Mesenchymal stem cell (in vitro differentiated cells and primary cell): ENCODE measurements at regions not wholly inside any gene's neighbourhood (a gene's known extent, or its start where the extent isn't known, plus 50 kb on each side); places are given as distances from the start of the nearest gene placed in this dataset.
A peak's percentile ranks its signal among the peaks of the same experiment; 100 is the strongest.

Experiments used
- DNase-seq: peaks from one replicate; pipeline ENCODE4 v3.0.0-alpha.2; 2013
- H2AFZ ChIP-seq: one replicate; pipeline ENCODE4 v1.6.1; 2013; ENCODE audit warnings: low read depth, mild to moderate bottlenecking, control low read depth, inconsistent platforms, low read length, moderate library complexity
- H2AK5ac ChIP-seq: 2 replicates; pipeline ENCODE4 v1.6.1; 2013; ENCODE audit warnings: low read length, moderate library complexity, mild to moderate bottlenecking, inconsistent platforms; ENCODE audit not compliant: severe bottlenecking
- H2BK120ac ChIP-seq: one replicate; pipeline ENCODE4 v1.6.1; 2013; ENCODE audit warnings: low read depth, mild to moderate bottlenecking, inconsistent platforms, low read length, moderate library complexity
- H2BK12ac ChIP-seq, 2 experiments: one replicate each; pipeline ENCODE4 v1.6.1; 2013; ENCODE audit warnings: inconsistent platforms in 2 of 2, low read length in 2 of 2, mild to moderate bottlenecking in 2 of 2, moderate library complexity in 2 of 2, control low read depth in 1 of 2
- H2BK15ac ChIP-seq: one replicate; pipeline ENCODE4 v1.6.1; 2013; ENCODE audit warnings: mild to moderate bottlenecking, low read depth, inconsistent platforms; ENCODE audit not compliant: poor library complexity, severe bottlenecking
- H2BK5ac ChIP-seq: 2 replicates; pipeline ENCODE4 v1.6.1; 2013; ENCODE audit warnings: low read depth, mild to moderate bottlenecking, low read length, control low read depth, inconsistent platforms; ENCODE audit not compliant: poor library complexity, severe bottlenecking
- H3K14ac ChIP-seq, 2 experiments: one replicate each; pipeline ENCODE4 v1.6.1; 2013; ENCODE audit warnings: inconsistent platforms in 2 of 2, low read length in 2 of 2, control low read depth in 1 of 2, mild to moderate bottlenecking in 1 of 2, moderate library complexity in 1 of 2
- H3K18ac ChIP-seq, 2 experiments: one replicate each; pipeline ENCODE4 v1.6.1; 2013; ENCODE audit warnings: inconsistent platforms in 2 of 2, low read length in 2 of 2, control low read depth in 1 of 2, low read depth in 1 of 2, mild to moderate bottlenecking in 1 of 2
- H3K23ac ChIP-seq, 2 experiments: one replicate each; pipeline ENCODE4 v1.6.1; 2013; ENCODE audit warnings: inconsistent platforms in 2 of 2, low read length in 2 of 2, mild to moderate bottlenecking in 2 of 2, moderate library complexity in 2 of 2, control low read depth in 1 of 2
- H3K27ac ChIP-seq: 2 replicates; pipeline ENCODE4 v1.5.1; 2013; ENCODE audit warnings: mild to moderate bottlenecking, moderate library complexity, low read length, control low read depth, inconsistent platforms; ENCODE audit not compliant: poor library complexity, severe bottlenecking
- H3K27me3 ChIP-seq, 2 experiments: 2 replicates each; pipeline versions ENCODE4 v1.6.1 to v1.7.0; 2013; ENCODE audit warnings: low read length in 2 of 2, mild to moderate bottlenecking in 2 of 2, moderate library complexity in 2 of 2, control low read depth in 1 of 2, inconsistent platforms in 1 of 2; ENCODE audit not compliant: control insufficient read depth in 1 of 2, insufficient read depth in 1 of 2
- H3K36me3 ChIP-seq, 2 experiments: 2 replicates each; pipeline versions ENCODE4 v1.6.1 to v1.7.0; 2013; ENCODE audit warnings: low read length in 2 of 2, control low read depth in 1 of 2, inconsistent platforms in 1 of 2, low read depth in 1 of 2, mild to moderate bottlenecking in 1 of 2; ENCODE audit not compliant: insufficient read depth in 2 of 2, control insufficient read depth in 1 of 2
- H3K4ac ChIP-seq, 2 experiments: one replicate each; pipeline ENCODE4 v1.6.1; 2013; ENCODE audit warnings: inconsistent platforms in 2 of 2, low read length in 2 of 2, mild to moderate bottlenecking in 2 of 2, moderate library complexity in 2 of 2, control low read depth in 1 of 2, low read depth in 1 of 2
- H3K4me1 ChIP-seq: 2 replicates; pipeline ENCODE4 v1.6.1; 2013; ENCODE audit warnings: low read depth, low read length, control low read depth; ENCODE audit not compliant: control insufficient read depth, insufficient read depth
- H3K4me2 ChIP-seq: 2 replicates; pipeline ENCODE4 v1.6.1; 2013; ENCODE audit warnings: low read length, mild to moderate bottlenecking, inconsistent platforms; ENCODE audit not compliant: poor library complexity, severe bottlenecking
- H3K4me3 ChIP-seq, 2 experiments: 2 replicates each; pipeline versions ENCODE4 v1.5.1 to v1.7.0; 2013; ENCODE audit warnings: low read length in 2 of 2, mild to moderate bottlenecking in 2 of 2, control low read depth in 1 of 2, low read depth in 1 of 2; ENCODE audit not compliant: insufficient read depth in 1 of 2
- H3K79me1 ChIP-seq: replicated peaks from 2 replicates; pipeline ENCODE4 v1.6.1; 2013; ENCODE audit warnings: mild to moderate bottlenecking, control low read depth, low read length, inconsistent platforms; ENCODE audit not compliant: poor library complexity, severe bottlenecking
- H3K9ac ChIP-seq: 2 replicates; pipeline ENCODE4 v1.7.0; 2013; ENCODE audit warnings: mild to moderate bottlenecking, low read length, moderate library complexity
- H3K9me3 ChIP-seq: 2 replicates; pipeline ENCODE4 v1.7.0; 2013; ENCODE audit warnings: mild to moderate bottlenecking, low read length; ENCODE audit not compliant: control insufficient read depth
- H4K8ac ChIP-seq: one replicate; pipeline ENCODE4 v1.6.1; 2013; ENCODE audit warnings: inconsistent platforms, mild to moderate bottlenecking, low read length, moderate library complexity
- H4K91ac ChIP-seq: one replicate; pipeline ENCODE4 v1.6.1; 2013; ENCODE audit warnings: mild to moderate bottlenecking, low read length, inconsistent platforms
- whole genome bisulfite sequencing: methylation state at CpG from one replicate; pipeline ENCODE4 v1.1.7; 2013; ENCODE audit warnings: mixed read lengths; 5-methylcytosine and 5-hydroxymethylcytosine counted together

GRCh38 chr7:155373359-155374273 is 75.9 kb downstream of the INSIG1 start:
- Histone ChIP-seq H2BK120ac (no peak overlapping the region), H3K14ac (no peak overlapping the region), H3K4me1 (peaks cover 39% of the 10 kb centered on the region), H2BK5ac (no peak overlapping the region), H3K9me3 (peaks cover 5% of the 10 kb centered on the region), H4K8ac (no peak overlapping the region), H3K36me3 (no peaks in the 10 kb centered on the region), H3K4ac (no peak overlapping the region), H3K79me1 (no peaks in the 10 kb centered on the region), H3K18ac (no peak overlapping the region), H2BK15ac (no peak overlapping the region), H2AK5ac (no peak overlapping the region), H4K91ac (no peak overlapping the region), H3K4me2 (peak overlapping the region; percentile 44), H2AFZ (no peak overlapping the region), H3K9ac (no peak overlapping the region), H3K27ac (no peak overlapping the region), H3K4me3 (peak overlapping the region in 1 of 2 experiments; percentile 69), H3K23ac (no peak overlapping the region), H3K27me3 (peaks cover 98 to 99% of the 10 kb centered on the region in 2 experiments), H2BK12ac (no peak overlapping the region)
- 2% methylated on average over 62 of the region's 62 CpGs for WGBS
- peak; percentile 16 for DNase-seq

GRCh38 chr7:155374276-155375252 is 76.9 kb downstream of the INSIG1 start:
- Histone ChIP-seq H2BK120ac (no peak overlapping the region), H3K4ac (no peak overlapping the region), H4K91ac (no peak overlapping the region), H3K4me2 (peak overlapping the region; percentile 44), H3K36me3 (no peaks in the 10 kb centered on the region), H3K79me1 (no peaks in the 10 kb centered on the region), H2AFZ (peak overlapping the region; percentile 19), H3K9ac (no peak overlapping the region), H3K14ac (no peak overlapping the region), H2BK15ac (peak overlapping the region; percentile 3), H3K27me3 (peaks cover 98 to 100% of the 10 kb centered on the region in 2 experiments), H3K9me3 (peaks cover 5% of the 10 kb centered on the region), H2BK5ac (no peak overlapping the region), H2BK12ac (no peak overlapping the region), H3K23ac (no peak overlapping the region), H3K4me1 (peaks cover 39% of the 10 kb centered on the region), H3K4me3 (no peak overlapping the region), H3K18ac (no peak overlapping the region), H2AK5ac (no peak overlapping the region), H3K27ac (no peak overlapping the region), H4K8ac (no peak overlapping the region)
- 2% methylated on average over 94 of the region's 110 CpGs for WGBS
- no peak for DNase-seq

- WGBS: 4% methylated on average over 10 of the region's 16 CpGs
- no peak overlapping the region for H2BK12ac ChIP-seq
- no peak overlapping the region for H3K23ac ChIP-seq
- H2AFZ ChIP-seq: no peak overlapping the region
- no peak overlapping the region for H3K4me2 ChIP-seq
- no peak overlapping the region for H3K14ac ChIP-seq
- H4K8ac ChIP-seq: no peak overlapping the region
- no peak overlapping the region for H3K4ac ChIP-seq
- peaks cover 98 to 100% of the 10 kb centered on the region in 2 experiments for H3K27me3 ChIP-seq
- H3K36me3 ChIP-seq: no peaks in the 10 kb centered on the region
- H2BK120ac ChIP-seq: no peak overlapping the region
- H3K9me3 ChIP-seq: peaks cover 5% of the 10 kb centered on the region
- no peak overlapping the region for H2BK5ac ChIP-seq
- no peak overlapping the region for H3K4me3 ChIP-seq
- peaks cover 41% of the 10 kb centered on the region for H3K4me1 ChIP-seq
- DNase-seq: no peak
- H3K9ac ChIP-seq: no peak overlapping the region
- no peak overlapping the region for H4K91ac ChIP-seq
- no peaks in the 10 kb centered on the region for H3K79me1 ChIP-seq
- no peak overlapping the region for H3K27ac ChIP-seq
- no peak overlapping the region for H3K18ac ChIP-seq
- H2AK5ac ChIP-seq: no peak overlapping the region
- H2BK15ac ChIP-seq: no peak overlapping the region
Observed at GRCh38 chr7:155375337-155376277, 77.9 kb downstream of the INSIG1 start.
